PC-3 (cell line): ENCODE measurements at regions not wholly inside any gene's neighbourhood (a gene's known extent, or its start where the extent isn't known, plus 50 kb on each side); places are given as distances from the start of the nearest gene placed in this dataset.

Experiments
- ATAC-seq: fragments of 200-7000 bp; cut with Tn5 transposase; 2 replicates; pipeline ENCODE4 v1.9.1; 2020; ENCODE audit warnings: mild to moderate bottlenecking, moderate library complexity
- BruUV-seq: library from RNA; stranded (reverse); fragments of 400-500 nt; replicated peaks from 2 replicates; lab custom pipeline; 2021; lab: Mats Ljungman, UMichigan
- CTCF ChIA-PET: fragments of 300-600 bp; sonication (Branson Sonifier 250); formaldehyde crosslinking; loops from one replicate; lab custom pipeline; 2022; ENCODE audit warnings: antibody characterized with exemption; lab: Charles Lee
- POLR2A ChIA-PET: fragments of 300-600 bp; sonication (Branson Sonifier 250); formaldehyde crosslinking; loops from one replicate; lab custom pipeline; 2022; ENCODE audit warnings: antibody characterized with exemption; ENCODE audit not compliant: unreplicated experiment; lab: Charles Lee
- DNase-seq: peaks from one replicate; pipeline ENCODE4 v3.0.0-alpha.2; 2015
- H2AFZ ChIP-seq: fragments of 300-600 bp; sonication (generic); 2 replicates; pipeline ENCODE4 v1.6.0; 2016; ENCODE audit warnings: antibody characterized with exemption, low read length
- H3F3A ChIP-seq: fragments of 300-600 bp; sonication (generic); one replicate; pipeline ENCODE4 v1.6.0; 2017; ENCODE audit warnings: antibody characterized with exemption, low read length, control low read depth, mild to moderate bottlenecking; ENCODE audit not compliant: unreplicated experiment
- H3K27ac ChIP-seq: fragments of 300-600 bp; sonication (generic); 2 replicates; pipeline ENCODE4 v1.5.1; 2016; ENCODE audit warnings: mild to moderate bottlenecking, low read length
- H3K27me3 ChIP-seq: fragments of 300-600 bp; sonication (generic); 2 replicates; pipeline ENCODE4 v1.6.1; 2016; ENCODE audit warnings: low read length, mixed read lengths
- H3K36me3 ChIP-seq: fragments of 300-600 bp; sonication (generic); 2 replicates; pipeline ENCODE4 v1.6.1; 2016; ENCODE audit warnings: low read depth, mixed run types, low read length, mixed read lengths
- H3K4me1 ChIP-seq: fragments of 300-600 bp; sonication (generic); 2 replicates; pipeline ENCODE4 v1.5.1; 2016; ENCODE audit warnings: low read length; ENCODE audit not compliant: insufficient read depth
- H3K4me2 ChIP-seq: fragments of 300-600 bp; sonication (generic); 2 replicates; pipeline ENCODE4 v1.6.0; 2016; ENCODE audit warnings: low read length
- H3K4me3 ChIP-seq: fragments of 300-600 bp; sonication (generic); 2 replicates; pipeline ENCODE4 v1.5.1; 2016; ENCODE audit warnings: mild to moderate bottlenecking, low read length, mixed read lengths
- H3K79me2 ChIP-seq: fragments of 300-600 bp; sonication (generic); 2 replicates; pipeline ENCODE4 v1.6.1; 2017; ENCODE audit warnings: low read length, mixed read lengths
- H3K9ac ChIP-seq: fragments of 300-600 bp; sonication (generic); 2 replicates; pipeline ENCODE4 v1.6.0; 2016; ENCODE audit warnings: mild to moderate bottlenecking, low read length
- H3K9me2 ChIP-seq: fragments of 300-600 bp; sonication (generic); replicated peaks from 2 replicates; pipeline ENCODE4 v1.6.1; 2016; ENCODE audit warnings: mixed run types, low read length, mixed read lengths
- H3K9me3 ChIP-seq: fragments of 300-600 bp; sonication (generic); 2 replicates; pipeline ENCODE4 v1.6.1; 2016; ENCODE audit warnings: low read length, mixed read lengths
- H4K20me1 ChIP-seq: fragments of 300-600 bp; sonication (generic); 2 replicates; pipeline ENCODE4 v1.6.1; 2016; ENCODE audit warnings: low read length, mixed read lengths
- EZH2 ChIP-seq: fragments of 300-600 bp; sonication (generic); IDR thresholded peaks from one replicate; pipeline ENCODE4 v1.6.1; 2017; ENCODE audit warnings: antibody characterized with exemption, mild to moderate bottlenecking, low read length; ENCODE audit not compliant: unreplicated experiment
- EZH2phosphoT487 ChIP-seq: fragments of 300-600 bp; sonication (generic); IDR thresholded peaks from 2 replicates; pipeline ENCODE4 v1.6.1; 2018; ENCODE audit warnings: mild to moderate bottlenecking, antibody characterized with exemption, low read length, borderline replicate concordance
- intact Hi-C: fragments of 100-400 bp; cut with micrococcal nuclease; formaldehyde crosslinking; loops from 2 replicates; pipeline ENCODE4 v1.9.0; 2023
- TF ChIP-seq, protein P1 (sequence below): fragments of 300-600 bp; sonication (generic); conservative IDR thresholded peaks from 2 replicates; pipeline ENCODE4 v1.5.1; 2017; ENCODE audit warnings: antibody characterized with exemption, low read depth, mild to moderate bottlenecking, low read length

GRCh38 chr13:111662451-111662850 is 342.0 kb downstream of the TEX29 start:
- no peak overlapping the region for H2AFZ ChIP-seq
- intact Hi-C loops, result no loop called here
- CTCF ChIA-PET, result no interaction called here
- H3F3A ChIP-seq, result no peaks in the 10 kb centered on the region
- no peak overlapping the region for H3K4me2 ChIP-seq
- no peaks in the 10 kb centered on the region for H3K36me3 ChIP-seq
- no peak for DNase-seq
- no peak for ATAC-seq
- peaks cover 54% of the 10 kb centered on the region for H3K27me3 ChIP-seq
- TF ChIP-seq EZH2 (no peak), EZH2phosphoT487 (no peak)
- TF ChIP-seq, protein P1, sequence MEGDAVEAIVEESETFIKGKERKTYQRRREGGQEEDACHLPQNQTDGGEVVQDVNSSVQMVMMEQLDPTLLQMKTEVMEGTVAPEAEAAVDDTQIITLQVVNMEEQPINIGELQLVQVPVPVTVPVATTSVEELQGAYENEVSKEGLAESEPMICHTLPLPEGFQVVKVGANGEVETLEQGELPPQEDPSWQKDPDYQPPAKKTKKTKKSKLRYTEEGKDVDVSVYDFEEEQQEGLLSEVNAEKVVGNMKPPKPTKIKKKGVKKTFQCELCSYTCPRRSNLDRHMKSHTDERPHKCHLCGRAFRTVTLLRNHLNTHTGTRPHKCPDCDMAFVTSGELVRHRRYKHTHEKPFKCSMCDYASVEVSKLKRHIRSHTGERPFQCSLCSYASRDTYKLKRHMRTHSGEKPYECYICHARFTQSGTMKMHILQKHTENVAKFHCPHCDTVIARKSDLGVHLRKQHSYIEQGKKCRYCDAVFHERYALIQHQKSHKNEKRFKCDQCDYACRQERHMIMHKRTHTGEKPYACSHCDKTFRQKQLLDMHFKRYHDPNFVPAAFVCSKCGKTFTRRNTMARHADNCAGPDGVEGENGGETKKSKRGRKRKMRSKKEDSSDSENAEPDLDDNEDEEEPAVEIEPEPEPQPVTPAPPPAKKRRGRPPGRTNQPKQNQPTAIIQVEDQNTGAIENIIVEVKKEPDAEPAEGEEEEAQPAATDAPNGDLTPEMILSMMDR, result no peak
- no peaks in the 10 kb centered on the region for H3K9me3 ChIP-seq
- H3K27ac ChIP-seq, result no peak overlapping the region
- H3K79me2 ChIP-seq, result no peaks in the 10 kb centered on the region
- no peaks in the 10 kb centered on the region for H3K9me2 ChIP-seq
- BruUV-seq, result no TSS peak
- no peaks in the 10 kb centered on the region for H4K20me1 ChIP-seq
- H3K4me1 ChIP-seq, result no peaks in the 10 kb centered on the region
- POLR2A ChIA-PET, result no interaction called here
- no peak overlapping the region for H3K9ac ChIP-seq
- H3K4me3 ChIP-seq, result no peak overlapping the region

DNA sequence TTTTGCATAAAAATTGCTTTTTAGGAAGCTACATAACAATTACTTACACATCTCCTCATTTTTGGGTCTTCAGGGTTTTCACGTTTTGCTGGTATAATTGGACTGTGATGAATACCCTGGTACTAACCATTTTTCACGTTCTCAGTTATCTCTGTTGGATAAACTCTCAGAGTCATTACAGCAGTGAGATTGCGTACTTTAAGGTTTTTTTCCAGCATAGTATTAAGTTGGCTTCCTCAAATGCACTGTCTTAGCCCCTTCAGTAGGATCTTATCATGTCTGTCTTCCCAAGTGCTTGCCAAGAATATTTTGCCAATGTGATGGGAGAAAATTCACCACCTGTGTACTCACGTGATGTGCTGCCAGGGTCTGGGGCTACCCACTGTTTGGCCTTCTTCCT is 342.5 kb downstream of the TEX29 start:
- TF ChIP-seq, protein P1, result no peak
- TF ChIP-seq EZH2, result no peak
- TF ChIP-seq EZH2phosphoT487, result no peak
- no peaks in the 10 kb centered on the region for H3K4me1 ChIP-seq
- no peak overlapping the region for H3K4me2 ChIP-seq
- H3K79me2 ChIP-seq, result no peaks in the 10 kb centered on the region
- no peak overlapping the region for H3K4me3 ChIP-seq
- no peaks in the 10 kb centered on the region for H3K9me2 ChIP-seq
- ATAC-seq (no peak), DNase-seq (no peak)
- H3K9ac ChIP-seq, result no peak overlapping the region
- H3K27me3 ChIP-seq, result peaks cover 50% of the 10 kb centered on the region
- no peak overlapping the region for H3K27ac ChIP-seq
- ChIA-PET POLR2A (no interaction called here), CTCF (no interaction called here)
- no peaks in the 10 kb centered on the region for H4K20me1 ChIP-seq
- no TSS peak for BruUV-seq
- no peaks in the 10 kb centered on the region for H3F3A ChIP-seq
- intact Hi-C loops, result no loop called here
- H2AFZ ChIP-seq, result no peak overlapping the region
- H3K9me3 ChIP-seq, result no peaks in the 10 kb centered on the region
- no peaks in the 10 kb centered on the region for H3K36me3 ChIP-seq

DNA sequence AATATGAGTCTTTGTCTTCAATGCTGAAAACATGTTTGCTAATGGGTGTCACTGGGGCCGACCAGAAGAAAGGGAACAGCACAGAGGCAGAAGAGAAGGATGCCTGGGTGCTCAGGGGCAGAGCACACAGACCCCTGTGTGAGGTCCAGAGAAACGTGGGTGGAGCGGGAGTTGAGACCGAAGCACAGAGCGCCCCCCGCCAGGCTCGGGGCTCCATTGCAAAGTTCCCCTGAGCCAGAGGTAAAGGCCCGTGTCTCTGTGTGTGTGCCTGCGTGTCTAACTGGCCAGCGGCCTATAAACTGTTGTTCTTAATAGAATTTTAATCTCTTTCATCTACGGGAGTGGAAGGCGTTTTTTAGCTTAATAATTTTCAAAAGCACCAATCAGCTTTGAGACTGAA is 343.1 kb downstream of the TEX29 start:
- H3F3A ChIP-seq, result no peaks in the 10 kb centered on the region
- DNase-seq, result no peak
- no peak for TF ChIP-seq EZH2phosphoT487
- no peak for ATAC-seq
- BruUV-seq, result no TSS peak
- peaks cover 44% of the 10 kb centered on the region for H3K27me3 ChIP-seq
- H2AFZ ChIP-seq, result no peak overlapping the region
- no peaks in the 10 kb centered on the region for H4K20me1 ChIP-seq
- no peaks in the 10 kb centered on the region for H3K9me2 ChIP-seq
- ChIA-PET POLR2A (no interaction called here), CTCF (no interaction called here)
- no peaks in the 10 kb centered on the region for H3K4me1 ChIP-seq
- H3K9me3 ChIP-seq, result no peaks in the 10 kb centered on the region
- no peaks in the 10 kb centered on the region for H3K36me3 ChIP-seq
- no peak overlapping the region for H3K4me2 ChIP-seq
- no peak overlapping the region for H3K27ac ChIP-seq
- H3K4me3 ChIP-seq, result no peak overlapping the region
- no peak overlapping the region for H3K9ac ChIP-seq
- no peaks in the 10 kb centered on the region for H3K79me2 ChIP-seq
- intact Hi-C loops, result no loop called here
